HEK293T (cell line): ENCODE measurements at regions not wholly inside any gene's neighbourhood (a gene's known extent, or its start where the extent isn't known, plus 50 kb on each side); places are given as distances from the start of the nearest gene placed in this dataset.

Experiments used
- BHLHE40 ChIP-seq: fragments of 450-650 bp; IDR thresholded peaks from 2 replicates; pipeline ENCODE4 v1.6.1; 2016; ENCODE audit warnings: mild to moderate bottlenecking, moderate library complexity, borderline replicate concordance
- FOXA1 ChIP-seq: fragments of 450-650 bp; IDR thresholded peaks from 2 replicates; pipeline ENCODE4 v1.6.1; 2016; ENCODE audit warnings: mild to moderate bottlenecking
- FOXM1 ChIP-seq: fragments of 450-650 bp; IDR thresholded peaks from 2 replicates; pipeline ENCODE4 v1.6.1; 2017; ENCODE audit warnings: mild to moderate bottlenecking, borderline replicate concordance
- HDGF ChIP-seq: fragments of 450-650 bp; IDR thresholded peaks from 2 replicates; pipeline ENCODE4 v1.6.1; 2017; ENCODE audit warnings: antibody characterized with exemption, borderline replicate concordance
- NFRKB ChIP-seq: fragments of 450-650 bp; IDR thresholded peaks from 2 replicates; pipeline ENCODE4 v1.6.1; 2016; ENCODE audit warnings: mild to moderate bottlenecking, moderate library complexity
- SUZ12 ChIP-seq: fragments of 450-650 bp; IDR thresholded peaks from 2 replicates; pipeline ENCODE4 v1.6.1; 2016; ENCODE audit warnings: mild to moderate bottlenecking
- TARDBP ChIP-seq: fragments of 450-650 bp; IDR thresholded peaks from 2 replicates; pipeline ENCODE4 v1.6.1; 2016
- ZNF384 ChIP-seq: fragments of 450-650 bp; IDR thresholded peaks from 2 replicates; pipeline ENCODE4 v1.6.1; 2016
- TF ChIP-seq, protein P1 (sequence below): fragments of 450-650 bp; IDR thresholded peaks from 2 replicates; pipeline ENCODE4 v1.6.1; 2016

- TF ChIP-seq ZNF384 (no peak), FOXM1 (no peak), BHLHE40 (no peak), NFRKB (no peak), HDGF (no peak), SUZ12 (no peak), FOXA1 (no peak), TARDBP (no peak)
- TF ChIP-seq, protein P1, sequence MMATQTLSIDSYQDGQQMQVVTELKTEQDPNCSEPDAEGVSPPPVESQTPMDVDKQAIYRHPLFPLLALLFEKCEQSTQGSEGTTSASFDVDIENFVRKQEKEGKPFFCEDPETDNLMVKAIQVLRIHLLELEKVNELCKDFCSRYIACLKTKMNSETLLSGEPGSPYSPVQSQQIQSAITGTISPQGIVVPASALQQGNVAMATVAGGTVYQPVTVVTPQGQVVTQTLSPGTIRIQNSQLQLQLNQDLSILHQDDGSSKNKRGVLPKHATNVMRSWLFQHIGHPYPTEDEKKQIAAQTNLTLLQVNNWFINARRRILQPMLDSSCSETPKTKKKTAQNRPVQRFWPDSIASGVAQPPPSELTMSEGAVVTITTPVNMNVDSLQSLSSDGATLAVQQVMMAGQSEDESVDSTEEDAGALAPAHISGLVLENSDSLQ, result no peak
These were observed 118.1 kb upstream of the GADD45A start for GRCh38 chr1:67566803-67567377.
